ENCODE measurements at regions not wholly inside any gene's neighbourhood (a gene's known extent, or its start where the extent isn't known, plus 50 kb on each side); places are given as distances from the start of the nearest gene placed in this dataset.

- Histone ChIP-seq H2BK15ac (ENCODE audit: low read depth, low read length) (no peak overlapping the region), H3K23me2 (ENCODE audit: insufficient read length, low read depth, low read length, poor library complexity, severe bottlenecking) (no peaks in the 10 kb centered on the region), H2AK5ac (ENCODE audit: insufficient read length, low read length) (no peak overlapping the region), H3K56ac (ENCODE audit: insufficient read length, low read depth, low read length) (no peak overlapping the region), H3K14ac (ENCODE audit: insufficient read depth, low read length) (no peak overlapping the region), H2AFZ (ENCODE audit: low read length) (no peak overlapping the region), H2BK5ac (ENCODE audit: insufficient read length, low read length) (no peak overlapping the region), H3K9me3 (ENCODE audit: control insufficient read depth, low read depth, low read length) (no peaks in the 10 kb centered on the region), H4K20me1 (ENCODE audit: control insufficient read depth, insufficient read depth, insufficient read length) (no peaks in the 10 kb centered on the region), H4K91ac (ENCODE audit: insufficient read length, low read depth, low read length) (no peak overlapping the region), H4K8ac (replicated peaks; ENCODE audit: insufficient read length, low read depth, low read length) (no peak overlapping the region), H3K27ac (ENCODE audit: insufficient read length, low read depth, low read length) (no peak overlapping the region), H3K4ac (ENCODE audit: low read depth, low read length) (no peak overlapping the region), H2BK20ac (ENCODE audit: low read depth, low read length, poor library complexity, severe bottlenecking) (no peak overlapping the region), H3K4me2 (ENCODE audit: insufficient read depth, insufficient read length, low read length) (no peak overlapping the region), H3K23ac (ENCODE audit: insufficient read length, low read depth, low read length) (no peak overlapping the region), H3K27me3 (ENCODE audit: insufficient read depth, low read length) (no peaks in the 10 kb centered on the region), H3K79me2 (ENCODE audit: insufficient read depth, low read length) (no peaks in the 10 kb centered on the region), H3K18ac (ENCODE audit: insufficient read length, low read depth, low read length) (no peak overlapping the region), H3K79me1 (ENCODE audit: insufficient read depth, low read depth, low read length, poor library complexity, severe bottlenecking) (no peaks in the 10 kb centered on the region), H3T11ph (ENCODE audit: low read length) (no peak overlapping the region), H2BK120ac (ENCODE audit: low read depth, low read length, poor library complexity, severe bottlenecking) (no peak overlapping the region), H3K9ac (ENCODE audit: extremely low read depth, insufficient read length, low read length) (no peak overlapping the region), H3K4me1 (ENCODE audit: insufficient read depth, low read length) (no peaks in the 10 kb centered on the region), H4K5ac (ENCODE audit: insufficient read length, low read depth, low read length) (no peak overlapping the region), H2BK12ac (ENCODE audit: insufficient read length, low read depth, low read length) (no peak overlapping the region)
- Mint-ChIP-seq H3K4me3 (no peak overlapping the region), H3K27me3 (ENCODE audit: low read depth) (peaks cover 5% of the 10 kb centered on the region), H3K36me3 (ENCODE audit: insufficient read depth in 1 of 3, low read depth in 3 of 3) (no peaks in the 10 kb centered on the region), H3K27ac (no peak overlapping the region), H3K4me1 (peaks cover 15 to 25% of the 10 kb centered on the region in 2 experiments), H3K9me3 (peaks cover 0 to 5% of the 10 kb centered on the region in 2 experiments; a peak in 2 of 5 replicates)
- TF ChIP-seq, protein P1, sequence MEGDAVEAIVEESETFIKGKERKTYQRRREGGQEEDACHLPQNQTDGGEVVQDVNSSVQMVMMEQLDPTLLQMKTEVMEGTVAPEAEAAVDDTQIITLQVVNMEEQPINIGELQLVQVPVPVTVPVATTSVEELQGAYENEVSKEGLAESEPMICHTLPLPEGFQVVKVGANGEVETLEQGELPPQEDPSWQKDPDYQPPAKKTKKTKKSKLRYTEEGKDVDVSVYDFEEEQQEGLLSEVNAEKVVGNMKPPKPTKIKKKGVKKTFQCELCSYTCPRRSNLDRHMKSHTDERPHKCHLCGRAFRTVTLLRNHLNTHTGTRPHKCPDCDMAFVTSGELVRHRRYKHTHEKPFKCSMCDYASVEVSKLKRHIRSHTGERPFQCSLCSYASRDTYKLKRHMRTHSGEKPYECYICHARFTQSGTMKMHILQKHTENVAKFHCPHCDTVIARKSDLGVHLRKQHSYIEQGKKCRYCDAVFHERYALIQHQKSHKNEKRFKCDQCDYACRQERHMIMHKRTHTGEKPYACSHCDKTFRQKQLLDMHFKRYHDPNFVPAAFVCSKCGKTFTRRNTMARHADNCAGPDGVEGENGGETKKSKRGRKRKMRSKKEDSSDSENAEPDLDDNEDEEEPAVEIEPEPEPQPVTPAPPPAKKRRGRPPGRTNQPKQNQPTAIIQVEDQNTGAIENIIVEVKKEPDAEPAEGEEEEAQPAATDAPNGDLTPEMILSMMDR (conservative IDR thresholded peaks at IDR 0.05): no peak
- no CpG with 5 or more reads among the region's 9 CpGs for WGBS (ENCODE audit: extremely low coverage, insufficient read length, low lambda C conversion rate)
- no peak for DNase-seq
Observed at GRCh38 chr12:94073441-94074051, 74.8 kb upstream of the PLXNC1 start.

All from H9 (cell line).